Stimulated activated CD4-positive, alpha-beta T cell treated with anti-CD3 and anti-CD28 coated beads, Interleukin-15, amount 100 ng/mL, for 1 hour (primary cell): ENCODE measurements at regions not wholly inside any gene's neighbourhood (a gene's known extent, or its start where the extent isn't known, plus 50 kb on each side); places are given as distances from the start of the nearest gene placed in this dataset.

Experiments used
- DNase-seq, 2 donors: peaks; one replicate each; pipeline ENCODE4 v3.0.0-alpha.2; 2020; ENCODE audit warnings: low read depth in 1 of 2, low spot score in 1 of 2

DNA sequence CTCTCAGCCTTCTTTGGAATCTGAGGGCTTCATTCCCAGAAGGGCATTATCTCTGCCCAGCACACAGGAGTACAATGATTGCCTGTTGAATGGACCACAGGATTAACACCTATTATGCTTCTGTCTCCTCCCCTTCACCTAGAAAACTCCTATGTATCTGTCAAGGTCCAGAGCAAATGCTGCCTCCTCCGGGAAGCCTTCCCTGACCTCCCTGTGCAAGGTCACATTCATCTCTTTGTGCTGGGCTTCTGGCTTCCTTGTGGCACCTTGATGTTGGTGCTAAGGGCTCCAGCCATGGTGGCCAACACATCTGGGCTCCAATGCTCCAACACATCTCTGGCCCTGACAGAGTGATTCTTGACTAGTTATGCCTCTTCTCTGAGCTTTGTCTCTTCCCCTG is 49.9 kb upstream of the ATP2B2 start:
- no peak for DNase-seq

DNA sequence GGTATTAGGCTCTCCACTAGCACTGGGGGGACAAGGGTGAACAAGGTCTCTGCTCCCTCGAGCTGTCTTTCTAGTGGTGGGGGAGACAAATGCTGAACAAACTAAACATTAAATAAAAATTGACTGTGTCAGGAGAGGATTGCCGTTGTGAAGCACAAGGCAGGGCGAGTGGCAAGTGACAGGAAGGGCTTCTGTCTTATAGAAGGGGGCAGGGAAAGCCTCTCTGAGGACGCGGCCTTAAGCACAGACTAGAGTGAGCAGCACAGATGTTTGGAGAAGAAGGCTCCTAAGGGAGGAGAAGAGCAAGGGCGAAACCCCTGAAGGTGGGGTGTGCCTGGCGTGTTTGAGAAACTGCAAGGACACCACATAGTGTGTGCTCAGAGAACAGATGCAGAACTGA is 50.9 kb upstream of the ATP2B2 start:
- no peak for DNase-seq

DNA sequence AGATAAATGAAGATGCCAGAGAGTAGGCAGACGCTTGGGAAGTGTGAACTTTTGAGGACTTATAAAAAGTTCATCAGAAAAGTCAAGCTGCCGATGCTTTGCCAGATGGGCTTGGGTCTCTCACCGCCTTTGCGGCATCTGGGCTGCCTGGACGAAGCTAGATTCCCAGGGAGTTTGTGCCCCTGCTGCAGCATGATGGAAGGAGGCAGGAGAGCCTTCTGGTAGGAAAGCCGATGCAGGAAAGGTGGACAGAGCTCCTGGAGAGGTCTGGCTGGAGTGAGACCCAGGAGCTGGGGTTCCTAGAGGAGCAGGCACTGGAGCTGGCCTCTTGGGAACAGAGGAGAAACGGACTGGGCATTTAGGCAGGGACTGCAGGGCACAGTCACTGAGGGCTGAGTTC is 51.9 kb upstream of the ATP2B2 start:
- no peak for DNase-seq

DNA sequence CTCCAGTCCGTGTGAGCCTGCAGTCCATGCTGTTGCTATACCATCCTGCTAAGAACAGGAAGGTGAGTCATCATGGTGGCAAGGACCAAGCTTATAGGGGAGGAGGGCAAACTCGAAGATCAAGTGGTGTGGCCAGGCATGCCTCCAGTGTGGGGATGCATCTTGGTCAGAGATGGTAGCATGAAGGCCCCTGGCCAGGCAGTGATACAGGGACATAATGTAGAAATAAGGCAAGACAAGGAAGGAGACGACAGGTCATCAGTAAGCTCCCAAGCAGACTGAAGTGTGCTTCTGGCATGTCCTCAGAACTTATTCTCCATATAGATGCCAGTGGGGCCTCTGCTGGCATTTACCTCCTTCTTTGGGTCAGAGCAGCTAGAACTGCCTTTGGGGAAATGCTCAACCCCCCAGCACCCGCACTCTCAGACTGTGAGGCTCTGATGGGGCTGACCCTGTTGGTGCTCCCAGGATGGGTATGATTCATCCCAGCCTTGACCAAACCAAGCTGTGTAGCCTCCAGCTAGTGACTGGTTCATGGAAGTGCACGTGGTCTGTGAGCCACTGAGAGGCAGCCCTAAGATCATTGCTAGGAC is 52.5 kb upstream of the ATP2B2 start:
- no peak for DNase-seq

DNA sequence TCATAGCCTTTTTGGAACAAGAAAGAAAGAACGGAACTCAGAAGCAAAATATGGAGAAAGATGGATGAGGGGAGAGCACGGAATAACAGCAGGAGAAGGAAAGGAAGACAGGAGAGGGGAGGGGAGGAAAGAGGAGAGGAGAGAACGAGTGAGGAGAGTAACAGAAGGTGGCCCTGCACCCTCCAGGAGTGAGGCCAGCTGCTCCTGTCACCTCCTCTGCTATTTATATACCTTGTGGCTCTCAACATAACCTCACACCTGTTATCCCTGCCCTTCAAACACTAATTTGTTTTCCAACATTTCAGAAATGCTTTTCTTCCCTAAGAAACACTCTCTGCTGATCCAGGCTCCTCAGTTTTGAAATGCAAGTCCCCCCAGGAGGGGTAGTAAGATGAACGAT is 53.4 kb upstream of the ATP2B2 start:
- no peak for DNase-seq

DNA sequence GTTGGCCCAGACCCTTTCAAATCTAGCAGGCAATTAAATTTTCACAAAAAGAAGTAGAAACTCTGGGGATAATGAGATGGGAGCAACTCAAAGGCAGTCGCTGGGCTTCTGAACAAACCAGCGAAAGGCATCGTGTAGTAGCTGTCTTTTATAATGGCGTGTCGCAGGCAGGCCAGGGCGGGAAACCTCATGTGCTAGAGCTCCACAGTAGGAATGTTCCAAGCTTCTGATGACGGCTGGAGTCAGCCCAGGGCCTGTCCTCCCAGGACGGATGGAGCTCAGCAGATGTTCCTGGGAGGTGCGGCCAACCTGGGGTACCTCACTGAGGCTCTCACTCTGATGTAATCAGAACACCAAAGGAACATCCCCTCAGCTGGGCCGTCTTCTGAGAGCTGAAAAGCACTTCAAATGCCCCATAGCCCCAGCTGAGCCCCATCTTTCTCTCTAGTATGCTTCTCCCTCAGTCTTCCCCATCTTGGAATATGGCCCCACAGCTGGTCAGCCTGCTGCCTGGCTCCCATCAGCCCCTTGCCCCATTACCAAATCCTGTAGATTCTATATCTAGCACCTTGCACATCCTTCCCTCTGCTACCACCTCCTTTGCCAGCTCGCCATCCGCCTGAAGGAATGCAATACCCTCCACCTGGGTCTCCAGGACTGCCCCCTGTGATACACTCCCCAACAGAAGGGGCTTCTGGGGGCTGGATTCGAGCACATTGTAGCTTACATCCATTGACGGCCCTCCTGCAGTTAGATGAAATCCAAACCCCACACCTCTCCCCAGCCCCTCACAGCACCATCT is 54.9 kb upstream of the ATP2B2 start:
- DNase-seq: no peak

DNA sequence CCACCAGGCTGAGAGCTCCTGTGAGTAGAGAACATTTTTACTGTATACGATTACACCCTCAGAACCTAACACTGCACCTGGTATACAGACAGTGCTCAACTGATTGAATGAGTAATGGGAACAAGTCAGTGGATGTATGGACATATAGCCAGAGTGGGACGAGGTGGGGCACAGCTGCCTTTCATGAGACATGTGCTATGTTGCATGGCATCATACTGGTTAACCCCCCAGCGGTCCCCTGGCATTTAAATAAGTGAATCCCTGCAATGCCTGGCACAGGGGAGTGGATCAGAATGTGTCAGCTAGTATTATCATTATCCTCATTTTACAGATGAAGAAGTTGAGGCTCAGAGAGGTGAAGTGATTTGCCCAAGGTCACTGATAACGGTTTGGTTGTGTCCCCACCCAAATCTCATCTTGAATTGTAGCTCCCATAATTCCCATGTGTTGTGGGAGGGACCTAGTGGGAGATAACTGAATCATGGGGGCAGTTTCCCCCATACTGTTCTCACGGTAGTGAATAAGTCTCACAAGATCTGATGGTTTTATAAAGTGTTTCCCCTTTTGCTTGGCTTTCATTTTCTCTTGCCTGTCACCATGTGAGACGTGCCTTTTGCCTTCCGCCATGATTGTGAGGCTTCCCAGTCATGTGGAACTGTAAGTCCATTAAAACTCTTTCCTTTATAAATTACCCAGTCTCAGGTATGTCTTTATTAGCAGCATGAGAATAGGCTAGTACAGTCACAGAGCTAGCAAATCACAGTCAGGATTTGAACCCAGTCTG is 56.0 kb upstream of the ATP2B2 start:
- no peak for DNase-seq

DNA sequence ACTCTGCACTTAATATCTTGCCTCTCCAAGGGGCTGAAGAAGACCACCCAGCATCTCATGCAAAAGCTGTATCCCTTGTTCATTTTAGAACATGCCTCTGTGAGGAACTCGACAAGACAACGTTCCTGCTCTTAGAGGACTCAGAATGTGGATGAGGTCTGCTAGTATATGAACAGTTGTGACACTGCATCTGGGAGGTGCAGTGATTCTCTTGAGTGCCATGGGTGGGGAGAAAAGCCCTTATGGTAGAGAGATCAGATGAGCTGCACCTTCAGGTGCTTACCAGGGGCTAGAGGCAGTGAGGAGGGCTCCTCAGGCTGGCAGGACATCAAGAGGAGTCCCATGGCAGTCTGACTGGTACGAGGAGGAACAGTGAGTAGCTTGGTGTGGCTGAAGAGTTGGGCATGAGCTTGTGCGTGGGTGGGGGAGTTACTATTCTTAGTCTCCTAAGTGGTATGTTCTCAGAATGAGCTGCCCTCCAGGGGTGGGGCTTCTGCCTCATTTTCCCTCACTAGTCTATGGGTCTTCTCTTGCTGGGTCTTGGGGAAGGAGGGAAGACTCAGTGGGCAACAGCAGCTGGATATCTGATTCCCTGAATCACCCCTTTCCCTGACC is 56.7 kb upstream of the ATP2B2 start:
- no peak for DNase-seq

DNA sequence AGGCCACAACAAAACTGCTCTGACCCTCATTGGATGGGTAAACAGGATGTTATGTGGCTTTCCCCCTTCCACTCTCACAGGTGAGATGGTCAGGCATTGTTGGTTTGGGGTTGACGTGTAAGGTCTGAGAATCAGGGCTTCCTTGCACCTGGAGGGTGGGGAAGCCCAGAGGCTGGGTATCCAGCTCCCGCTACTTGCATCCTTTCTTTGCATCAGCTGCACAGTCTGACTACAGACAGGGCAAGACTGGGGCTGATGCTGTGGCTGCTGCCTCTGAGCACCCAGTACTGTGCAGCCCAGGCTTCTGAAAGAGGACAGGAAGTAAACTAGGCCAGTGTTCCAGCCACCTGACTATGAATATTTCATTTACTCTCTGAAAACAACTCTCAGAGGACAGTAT is 58.0 kb upstream of the ATP2B2 start:
- DNase-seq: no peak

DNA sequence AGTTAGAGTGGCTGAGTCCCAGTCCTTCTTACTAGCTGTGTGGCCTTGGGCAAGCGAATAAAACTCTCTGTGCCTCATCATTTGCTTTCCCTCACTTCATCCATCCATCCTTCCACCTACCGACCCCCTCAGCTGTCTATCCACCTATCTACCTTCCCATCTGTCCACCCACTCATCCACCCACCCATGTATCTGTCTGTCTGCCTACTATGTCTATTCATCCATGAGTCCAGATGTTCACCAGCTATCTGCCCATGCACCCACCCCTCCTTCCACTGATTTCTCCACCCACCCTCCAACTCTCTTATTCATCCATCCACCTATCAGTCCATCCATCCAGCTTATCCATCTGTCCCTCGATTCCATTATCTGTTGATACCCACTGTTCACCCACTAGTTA is 60.4 kb upstream of the ATP2B2 start:
- DNase-seq: no peak

DNA sequence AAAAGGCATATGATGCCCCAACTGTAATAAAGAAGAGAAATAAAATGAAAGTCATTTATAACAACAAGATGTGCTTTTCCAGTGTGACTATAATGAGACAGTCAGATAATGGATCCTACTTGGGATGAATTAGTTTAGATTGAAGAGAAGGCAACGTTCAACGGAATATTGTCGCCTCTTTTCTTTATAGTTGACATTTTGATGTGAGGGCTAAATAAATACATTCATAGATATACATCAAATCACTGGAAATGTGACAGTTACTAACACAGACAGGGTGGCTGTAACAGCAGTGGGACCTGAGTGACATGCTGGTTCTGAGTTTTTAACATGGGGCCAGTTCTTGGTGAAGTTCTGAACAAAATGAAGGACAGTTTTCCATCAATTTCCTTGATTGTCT is 61.1 kb upstream of the ATP2B2 start:
- no peak for DNase-seq

DNA sequence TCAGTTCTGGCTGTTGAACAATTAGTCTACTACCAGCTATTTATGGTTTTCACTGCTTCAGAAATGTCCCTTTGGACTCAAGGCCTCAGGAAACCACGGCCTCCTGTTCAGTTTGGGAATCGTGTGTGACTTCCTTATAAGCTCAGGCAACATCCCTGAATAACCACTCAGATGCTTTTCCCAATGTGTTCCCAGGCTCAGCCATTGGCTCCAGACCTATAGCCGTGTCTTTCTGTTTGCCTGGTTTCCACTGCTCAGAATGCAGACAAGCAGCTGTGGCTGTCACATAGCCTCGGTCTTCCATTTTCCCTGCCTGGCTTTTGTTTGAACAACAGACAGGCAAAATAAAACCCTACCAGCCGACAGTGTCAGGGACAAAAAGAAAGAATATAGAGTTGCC is 63.2 kb upstream of the ATP2B2 start:
- no peak for DNase-seq

DNA sequence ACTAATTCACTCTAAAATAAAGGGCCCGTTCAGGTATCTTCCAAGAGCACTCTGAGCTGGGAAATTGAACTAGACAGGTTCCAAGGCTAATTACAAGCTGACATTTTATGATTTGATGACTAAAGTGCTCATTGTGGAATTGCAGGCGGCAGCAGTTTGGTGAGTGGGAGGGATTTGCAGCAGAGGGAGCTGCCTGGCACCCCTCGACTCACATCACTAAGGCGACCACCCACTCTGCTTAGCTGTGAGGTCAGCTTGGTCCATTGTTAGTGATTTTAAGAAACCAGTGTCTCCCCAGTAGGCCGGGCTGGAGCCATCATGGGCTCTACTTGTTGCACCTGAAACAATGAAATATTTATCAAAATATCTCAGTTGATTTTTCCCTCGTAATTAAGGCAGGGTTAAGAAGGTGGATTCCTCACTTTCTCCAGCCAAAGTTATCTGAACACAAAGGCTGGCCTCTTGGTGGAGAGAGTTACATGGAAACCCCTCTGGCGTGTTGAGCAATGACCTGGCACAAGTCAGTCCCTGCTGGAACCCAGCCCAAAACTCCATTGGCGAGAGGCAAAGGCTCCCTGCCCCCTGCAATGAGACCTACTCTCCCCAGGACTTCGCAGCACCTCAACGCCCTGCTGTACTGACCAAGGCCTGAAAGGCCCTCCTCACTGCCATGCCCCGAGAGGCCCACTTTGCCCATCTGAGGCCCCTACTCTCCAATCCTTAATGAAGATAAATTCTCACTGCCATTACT is 65.0 kb upstream of the ATP2B2 start:
- no peak for DNase-seq

DNA sequence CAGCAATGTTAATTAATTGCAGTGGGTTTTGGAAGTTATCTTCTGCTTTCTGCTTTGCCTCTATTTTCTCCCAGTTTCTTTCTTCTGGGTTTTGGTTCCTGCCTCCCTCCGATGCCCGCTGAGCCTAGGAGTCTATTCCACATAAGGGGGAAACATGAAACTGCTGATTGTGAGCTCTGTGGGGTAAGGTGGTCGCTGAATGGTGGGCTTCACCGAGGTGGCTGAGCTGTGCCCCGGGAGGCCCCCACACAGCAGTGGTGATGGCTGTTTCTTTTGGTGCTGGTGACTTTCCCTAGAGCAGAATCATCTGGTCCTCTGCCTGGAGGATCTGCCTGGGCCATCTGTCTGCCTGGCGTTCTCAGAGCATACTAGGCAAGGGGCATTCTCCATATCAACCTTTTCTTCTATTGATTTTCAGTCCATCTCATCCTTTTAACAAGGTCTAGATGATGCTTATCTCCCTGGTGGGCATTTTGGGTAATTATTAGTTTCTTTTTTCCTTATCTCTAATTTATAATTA is 68.8 kb upstream of the ATP2B2 start:
- no peak for DNase-seq

DNA sequence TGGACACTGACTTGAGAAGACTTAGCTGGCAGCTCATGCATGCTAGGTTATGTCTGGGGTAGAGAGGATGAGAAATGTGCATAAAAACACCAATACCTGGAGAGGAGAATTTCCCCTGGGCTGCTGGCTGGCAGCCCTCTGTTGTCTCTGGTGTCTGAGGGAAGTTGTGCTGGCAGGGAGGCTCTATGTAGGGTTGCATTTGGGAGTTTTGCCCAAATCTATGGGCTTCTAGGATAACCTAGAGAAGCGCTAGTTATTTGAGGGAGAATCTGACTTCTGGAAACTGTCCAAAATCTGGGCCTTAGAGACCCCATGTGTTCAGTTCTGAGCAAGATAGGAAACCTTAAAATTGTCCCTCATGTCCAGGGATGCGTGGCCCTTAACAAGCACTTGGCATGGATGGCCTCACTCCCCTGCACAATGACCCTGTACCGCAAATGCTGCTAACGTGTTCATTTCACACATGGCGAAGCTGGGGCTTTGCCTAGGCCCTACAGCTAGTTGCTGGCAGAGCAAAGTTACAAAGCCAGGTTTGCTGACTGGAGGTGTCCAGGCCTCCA is 70.3 kb upstream of the ATP2B2 start:
- DNase-seq: no peak

DNA sequence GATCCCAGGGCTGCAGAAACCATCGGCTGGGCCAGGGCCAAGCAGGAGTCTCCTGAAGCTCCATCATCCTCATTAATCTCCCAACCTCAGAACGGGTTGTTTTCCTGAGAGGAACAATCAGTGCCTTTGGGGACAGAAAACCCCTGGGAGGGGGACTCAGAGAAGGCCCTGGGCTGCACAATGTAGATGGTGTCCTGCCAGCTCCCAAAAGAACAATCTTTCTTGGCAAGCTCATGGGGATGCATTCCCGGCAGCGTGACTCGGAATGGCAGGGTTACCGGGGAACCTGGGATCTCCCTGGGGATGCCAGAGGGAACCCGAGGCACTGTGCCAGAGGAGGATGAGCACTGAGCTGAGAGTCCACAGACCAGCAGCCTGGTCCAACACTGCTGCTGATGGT is 72.1 kb upstream of the ATP2B2 start:
- no peak for DNase-seq

DNA sequence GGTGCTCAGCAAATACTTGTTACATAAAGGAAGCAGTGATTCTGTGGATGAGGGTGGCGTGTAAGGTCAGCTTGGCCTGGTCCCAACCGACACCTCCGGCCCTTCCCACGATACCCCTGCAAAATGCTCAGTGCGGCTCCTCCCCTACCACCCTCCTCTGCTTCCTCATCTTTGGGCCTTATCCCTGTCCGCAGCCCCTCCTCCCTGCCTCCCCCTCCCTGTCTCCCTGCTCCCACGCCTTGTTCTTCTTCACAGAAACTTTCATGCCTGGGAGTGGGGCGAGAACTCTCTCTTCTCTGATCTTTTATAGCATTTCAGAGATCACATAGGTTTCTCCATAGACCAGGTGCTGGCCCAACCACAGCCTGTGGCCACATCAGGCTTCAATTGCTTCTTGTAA is 75.0 kb upstream of the ATP2B2 start:
- no peak for DNase-seq

DNA sequence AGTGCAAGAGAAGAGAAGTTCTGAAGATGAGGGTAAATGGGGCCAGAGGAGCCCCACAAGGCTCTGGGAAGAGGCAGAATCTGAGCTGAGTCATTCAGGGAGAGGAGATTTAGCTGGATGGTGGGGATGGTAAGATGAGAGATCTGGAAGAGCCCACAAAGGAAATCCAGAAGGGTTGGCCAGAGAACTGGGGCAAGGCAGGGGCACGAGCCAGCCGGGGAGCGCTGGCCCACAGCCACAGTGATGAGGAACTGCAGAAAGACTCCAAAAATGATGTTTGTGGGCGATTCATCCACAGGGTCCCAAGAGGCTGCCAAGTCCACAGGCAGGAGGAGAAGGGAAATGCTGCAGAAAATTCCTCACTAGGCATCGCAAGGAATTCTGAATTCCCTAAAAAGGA is 75.9 kb upstream of the ATP2B2 start:
- DNase-seq: no peak

DNA sequence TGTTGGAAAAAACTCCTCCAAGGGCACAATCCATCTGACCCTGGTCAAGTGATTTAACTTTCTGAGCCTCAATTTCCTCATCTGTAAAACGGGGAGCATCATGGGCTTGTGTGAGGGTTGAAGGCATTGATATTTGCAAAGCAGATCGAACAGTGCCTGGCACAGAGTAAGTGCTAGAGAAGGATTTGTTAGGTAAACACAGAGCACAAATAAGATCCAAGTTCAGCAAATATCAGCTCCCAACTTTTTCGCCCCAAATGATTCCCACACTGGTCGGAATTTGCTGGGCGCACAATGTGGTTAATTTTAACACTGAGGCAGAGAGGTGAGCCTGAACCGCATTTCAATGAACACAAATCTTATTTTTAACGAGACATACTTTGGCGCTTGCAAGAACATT is 76.3 kb upstream of the ATP2B2 start:
- no peak for DNase-seq

DNA sequence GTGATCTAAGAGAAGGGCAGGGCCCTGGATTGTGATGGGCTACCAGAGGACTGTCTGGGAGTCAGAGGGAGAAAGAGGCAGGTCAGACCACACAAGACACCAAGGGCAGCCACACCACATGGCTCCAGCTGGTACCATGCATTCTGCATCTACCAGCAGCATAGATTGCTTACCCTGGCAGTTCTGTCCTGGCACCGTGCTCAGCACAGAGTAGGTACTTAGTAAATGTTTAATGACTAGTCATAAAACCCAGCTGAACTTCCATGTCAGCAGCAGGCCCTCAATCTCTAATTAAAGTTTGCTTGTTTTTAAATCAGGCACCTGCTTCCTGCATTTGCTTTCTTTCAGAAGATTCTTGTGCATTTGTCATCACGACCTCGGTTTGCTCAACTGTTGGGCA is 77.3 kb upstream of the ATP2B2 start:
- no peak for DNase-seq
